ENCODE measurements at regions not wholly inside any gene's neighbourhood (a gene's known extent, or its start where the extent isn't known, plus 50 kb on each side); places are given as distances from the start of the nearest gene placed in this dataset.

DNA sequence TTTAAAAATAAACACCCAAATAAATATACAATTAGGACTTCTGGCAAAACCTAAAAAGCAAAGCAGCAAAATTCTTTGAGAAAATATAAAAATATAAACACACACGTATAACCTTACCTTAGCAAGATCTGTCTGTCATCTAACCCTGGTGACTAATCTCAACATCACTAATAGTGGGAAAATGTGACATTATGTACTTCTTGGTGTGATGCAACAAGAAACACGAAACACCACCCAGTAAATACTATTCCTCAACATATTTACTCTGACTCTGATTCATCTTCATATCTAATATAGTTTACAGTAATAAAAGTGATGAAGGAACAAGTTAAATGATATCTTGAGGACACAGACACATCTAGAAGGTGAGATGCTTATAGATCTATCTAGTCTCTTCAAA, 332.6 kb upstream of the MANEA start:
- no peak for DNase-seq

DNA sequence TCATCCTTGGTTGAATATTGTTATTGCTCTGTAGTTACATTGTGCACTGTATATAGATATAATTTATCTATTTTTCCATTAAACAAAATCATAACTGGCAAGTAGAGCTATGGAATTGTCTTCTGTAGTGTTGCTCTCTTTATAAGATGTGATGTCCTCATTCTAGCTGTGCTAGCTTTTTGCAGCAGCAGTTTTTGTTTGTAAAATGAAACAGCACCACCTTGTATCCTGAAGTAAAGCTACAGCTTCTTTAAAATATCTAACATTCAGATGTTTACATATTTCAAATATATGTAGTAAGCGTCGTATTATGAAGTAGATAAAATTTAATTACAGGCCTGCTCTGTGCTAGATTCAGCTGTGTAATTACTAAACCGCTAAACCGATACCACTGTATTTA, 328.8 kb upstream of the MANEA start:
- no peak for DNase-seq

DNA sequence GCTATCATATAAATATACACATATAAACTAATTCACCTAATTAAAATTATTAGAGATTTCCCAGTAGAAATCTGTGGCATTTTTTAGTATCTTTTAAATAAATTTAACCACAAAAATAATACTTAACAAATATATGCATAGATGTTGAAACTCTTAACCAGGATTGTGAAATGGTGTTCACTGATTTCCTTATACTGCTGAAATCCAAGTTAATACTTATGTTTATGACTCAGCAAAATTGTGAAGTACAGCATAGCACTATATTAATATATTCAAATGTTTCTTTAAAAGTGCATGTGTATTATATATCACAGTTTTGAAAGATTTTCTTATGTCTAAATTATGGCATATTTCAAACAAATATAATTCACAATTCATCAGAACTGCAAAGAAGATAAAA, 328.2 kb upstream of the MANEA start:
- no peak for DNase-seq

DNA sequence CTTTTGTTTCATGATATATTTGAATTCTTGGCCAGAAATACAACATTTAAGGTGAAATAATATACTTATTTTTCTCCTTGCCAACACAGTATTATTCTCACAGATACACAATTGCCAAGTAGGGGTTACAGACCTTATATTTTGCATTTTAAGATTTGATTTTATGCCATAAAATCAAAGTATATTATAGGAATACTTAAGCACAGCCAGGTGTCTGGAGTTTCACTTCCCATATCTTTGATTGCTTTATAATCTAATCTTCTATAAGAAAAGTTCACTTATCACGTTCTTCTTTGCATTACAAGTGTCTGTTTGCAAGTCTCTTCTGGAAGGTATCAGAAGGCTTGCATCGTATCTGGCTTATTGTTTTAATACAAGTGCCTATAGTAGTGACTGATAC, 327.7 kb upstream of the MANEA start:
- DNase-seq = no peak

DNA sequence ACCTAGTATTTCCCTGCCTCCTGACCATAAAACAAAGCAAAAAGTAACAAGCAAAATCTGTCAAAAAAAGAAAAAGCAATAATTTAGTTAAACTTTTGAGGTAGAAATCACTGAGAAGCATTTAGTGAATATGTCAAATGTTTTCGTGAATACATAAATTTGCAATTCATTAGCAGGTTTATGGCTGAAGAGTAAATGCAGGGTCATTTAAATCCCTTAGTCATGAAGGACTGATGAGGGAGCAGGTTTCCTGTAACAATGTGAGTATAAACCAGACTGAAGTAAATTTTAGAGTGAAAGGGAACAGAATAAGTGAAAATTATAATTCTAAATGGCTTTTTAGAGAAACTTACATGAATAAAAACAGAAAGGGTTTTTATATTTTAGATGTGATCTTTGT, 313.5 kb upstream of the MANEA start:
- no peak for DNase-seq

GRCh38 chr6:95266537-95267258, 310.6 kb upstream of the MANEA start:
- no peak for DNase-seq

- no peak for DNase-seq
Observed at GRCh38 chr6:95274686-95275235, 302.6 kb upstream of the MANEA start.

DNA sequence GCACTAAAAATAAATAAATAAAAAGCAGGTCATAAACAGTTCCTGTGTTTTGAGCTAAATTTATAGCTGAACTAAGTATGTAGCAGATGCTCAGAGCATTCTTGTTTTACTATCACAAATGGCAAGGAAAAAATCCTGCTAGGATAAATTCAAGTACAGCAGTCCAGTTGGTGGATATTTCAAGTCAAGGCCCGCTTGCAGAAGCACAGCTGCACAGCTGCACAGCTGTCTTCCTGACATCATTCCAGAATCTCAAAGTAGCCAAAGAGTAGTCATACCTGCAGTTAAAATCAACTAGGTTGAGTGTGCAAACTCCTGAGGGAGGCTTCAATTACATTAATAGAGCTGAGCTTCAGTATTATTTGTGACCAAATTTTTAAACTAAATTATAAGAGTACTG, 297.7 kb upstream of the MANEA start:
- DNase-seq = no peak

DNA sequence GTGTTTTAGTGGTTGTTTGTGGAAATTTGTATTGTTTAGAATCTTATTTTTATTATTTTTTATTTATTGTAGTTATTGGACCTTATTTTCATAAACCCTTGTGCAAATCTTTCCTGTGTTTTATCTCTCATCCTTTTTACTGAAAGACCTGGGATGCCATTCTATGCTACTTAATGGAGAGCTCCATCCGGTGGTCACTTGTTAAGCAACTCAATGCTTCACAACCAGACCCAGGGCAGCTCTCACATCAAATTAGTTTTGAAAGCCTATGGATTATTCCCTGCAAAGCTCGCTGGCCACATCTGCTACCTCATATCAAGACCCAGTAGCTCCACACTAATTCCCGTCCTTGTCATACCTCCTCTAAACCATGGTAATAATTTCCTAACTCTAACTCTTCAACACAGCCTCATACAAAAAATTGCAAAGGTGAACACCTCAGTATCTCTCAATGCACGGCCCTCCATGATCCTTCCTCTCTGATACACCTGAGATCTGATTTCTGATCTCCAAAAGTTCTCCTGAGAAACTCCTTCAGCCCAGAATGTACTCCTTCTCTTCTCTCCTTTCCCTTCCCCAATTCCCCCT, 296.6 kb upstream of the MANEA start:
- peak; percentile 30 for DNase-seq

DNA sequence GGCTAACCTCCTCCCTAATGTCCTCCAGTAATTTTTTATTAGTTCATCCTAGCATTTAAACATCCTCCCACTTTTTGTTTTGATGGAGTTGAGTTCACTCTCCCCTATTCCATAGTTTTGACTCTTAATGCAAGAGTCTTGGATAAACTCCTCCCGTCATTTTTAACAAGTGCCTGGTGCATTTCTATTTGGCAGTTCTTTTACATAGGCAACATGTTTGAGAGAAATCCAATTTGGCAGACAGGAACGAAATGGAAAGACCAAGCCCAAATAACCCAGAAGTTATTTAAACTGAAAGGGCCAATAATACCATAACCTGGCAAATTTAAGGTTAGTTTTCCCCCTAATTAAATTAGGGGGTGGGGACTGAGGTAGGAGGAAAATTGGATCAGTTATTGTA, 291.5 kb upstream of the MANEA start:
- no peak for DNase-seq

- DNase-seq = no peak
Observed at GRCh38 chr6:95286874-95287273, 290.5 kb upstream of the MANEA start.

DNA sequence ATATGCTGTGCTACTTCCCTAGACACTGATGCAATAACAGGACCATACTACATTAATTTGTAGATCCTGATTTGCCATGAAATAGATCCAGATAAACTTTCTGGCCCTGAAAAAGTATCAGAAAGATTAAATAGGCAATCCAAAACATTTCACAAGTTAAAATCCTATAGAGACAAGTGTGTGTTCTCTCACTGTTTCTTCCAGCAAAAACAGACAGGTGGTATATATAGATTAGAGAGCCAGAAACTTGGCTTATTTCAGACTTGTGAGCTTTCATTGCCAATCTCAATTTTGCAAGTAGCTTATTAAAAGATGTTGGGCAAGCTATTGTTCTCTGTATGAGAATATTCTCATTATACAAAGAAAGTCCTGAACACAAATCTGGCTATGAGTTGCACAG, 289.1 kb upstream of the MANEA start:
- no peak for DNase-seq

DNA sequence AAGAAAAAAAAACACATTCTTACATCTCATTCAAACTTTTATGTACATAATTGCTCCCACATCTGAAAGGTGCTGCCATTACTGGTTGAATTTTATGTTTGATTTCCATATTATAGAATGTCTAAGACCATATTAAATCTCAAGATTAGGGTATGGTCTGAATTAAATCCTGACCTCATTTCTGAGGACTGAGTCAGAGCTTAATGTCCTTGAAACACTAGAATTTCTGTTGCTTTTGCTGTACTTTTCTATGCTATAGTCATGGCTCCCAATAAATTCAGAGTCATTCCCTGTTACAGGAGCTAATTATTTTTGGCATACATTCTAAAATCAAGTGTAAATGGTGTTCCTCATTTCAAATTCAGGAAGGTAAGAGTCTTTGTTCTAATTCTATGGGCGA, 285.3 kb upstream of the MANEA start:
- no peak for DNase-seq

GRCh38 chr6:95293257-95293656, 284.1 kb upstream of the MANEA start:
- DNase-seq = no peak

DNA sequence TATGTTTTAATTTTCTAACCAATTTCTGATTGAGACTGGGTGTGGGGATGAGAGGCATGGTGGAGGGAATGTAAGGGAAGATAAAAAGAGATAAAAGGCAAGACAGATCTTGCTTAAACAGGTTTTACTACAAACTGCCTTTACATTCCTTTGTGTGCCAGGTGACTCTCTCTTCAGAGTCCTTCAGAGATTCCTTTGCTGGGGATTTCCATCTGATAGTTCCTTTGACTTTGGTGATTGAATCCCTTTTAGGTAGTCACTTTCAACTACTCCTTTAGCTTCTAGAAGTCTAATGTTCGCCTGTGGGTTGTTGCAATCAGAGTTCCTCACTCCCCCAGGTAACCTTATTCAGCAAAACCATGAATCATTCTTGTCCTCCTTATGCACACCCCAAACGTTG, 283.3 kb upstream of the MANEA start:
- no peak for DNase-seq

DNA sequence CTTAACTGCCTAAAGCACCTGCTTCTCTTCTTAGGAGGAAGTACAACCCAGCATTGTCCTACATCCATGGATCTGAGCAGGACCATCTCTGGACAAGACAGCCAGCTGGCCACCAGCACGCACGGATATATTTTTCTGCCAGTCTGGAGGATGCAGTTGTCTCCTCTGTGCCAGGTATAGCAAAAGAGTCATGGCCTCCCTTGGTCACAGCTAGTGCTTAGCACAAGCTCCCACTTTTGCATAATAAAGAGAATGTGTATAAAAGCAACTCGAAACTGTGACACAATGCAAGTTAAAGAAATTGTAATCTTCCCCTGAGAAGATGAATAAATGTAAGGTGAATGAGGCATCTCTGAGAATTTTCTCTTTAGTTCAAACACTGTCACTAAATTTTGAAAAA, 267.8 kb upstream of the MANEA start:
- DNase-seq = no peak

- DNase-seq = no peak
Observed at GRCh38 chr6:95318137-95318536, 259.2 kb upstream of the MANEA start.

DNA sequence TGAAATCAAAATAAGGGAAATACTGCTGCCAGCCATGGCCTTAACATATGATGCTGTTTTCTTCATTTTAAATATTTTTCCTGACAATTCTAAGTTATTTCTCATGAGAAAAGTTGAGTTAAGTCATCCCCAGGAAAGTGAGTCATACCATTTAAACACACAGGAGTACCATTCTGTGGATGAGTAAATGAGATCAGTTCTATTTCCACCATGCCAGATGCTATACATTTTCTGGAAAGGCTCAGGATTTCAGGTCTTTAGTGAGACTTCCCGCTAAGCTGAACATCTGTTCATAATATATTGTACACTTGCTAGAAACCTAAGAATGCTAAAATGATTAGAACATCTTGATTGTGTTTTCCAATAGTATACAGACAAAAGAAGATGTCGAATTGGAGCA, 256.2 kb upstream of the MANEA start:
- DNase-seq = no peak

- DNase-seq = no peak
Observed at GRCh38 chr6:95325916-95326315, 251.4 kb upstream of the MANEA start.

DNA sequence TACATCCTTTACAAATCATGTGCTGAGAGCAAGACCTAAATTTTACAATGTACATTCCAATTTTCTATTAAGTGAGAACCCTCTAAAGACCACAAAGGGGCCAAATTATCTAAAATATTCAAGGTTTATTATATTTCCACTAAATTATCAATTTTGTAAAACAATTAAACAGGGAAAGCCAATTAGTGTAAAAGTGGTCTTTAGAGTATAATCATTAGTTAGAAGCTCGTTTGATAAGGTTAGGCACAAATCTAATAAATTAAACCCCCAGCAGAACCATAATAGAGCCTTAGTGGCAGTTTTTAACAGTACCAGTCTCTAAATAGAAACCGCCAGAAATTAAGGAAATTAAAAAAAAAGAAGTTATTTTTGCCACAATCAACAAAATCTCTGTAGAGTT, 249.1 kb upstream of the MANEA start:
- no peak for DNase-seq

- no peak for DNase-seq
Observed at GRCh38 chr6:95352064-95352795, 225.1 kb upstream of the MANEA start.

GRCh38 chr6:95354551-95354950, 222.8 kb upstream of the MANEA start:
- DNase-seq = no peak

- no peak for DNase-seq
Observed at GRCh38 chr6:95357380-95358020, 219.8 kb upstream of the MANEA start.

Measured in retina (tissue), 1 donor.